H9 (cell line): ENCODE measurements at regions not wholly inside any gene's neighbourhood (a gene's known extent, or its start where the extent isn't known, plus 50 kb on each side); places are given as distances from the start of the nearest gene placed in this dataset.

Experiments
- DNase-seq: peaks from one replicate; pipeline ENCODE4 v3.0.0-alpha.2; 2017
- H2AFZ ChIP-seq: one replicate; pipeline ENCODE4 v1.6.1; 2013; ENCODE audit warnings: mild to moderate bottlenecking, low read length, control low read depth, moderate library complexity
- H2AK5ac ChIP-seq: 2 replicates; pipeline ENCODE4 v1.6.1; 2013; ENCODE audit warnings: low read length, control low read depth, mixed read lengths; ENCODE audit not compliant: insufficient read length
- H2BK120ac ChIP-seq: one replicate; pipeline ENCODE4 v1.6.1; 2013; ENCODE audit warnings: low read depth, mild to moderate bottlenecking, low read length, control low read depth, inconsistent platforms; ENCODE audit not compliant: poor library complexity, severe bottlenecking
- H2BK12ac ChIP-seq: 2 replicates; pipeline ENCODE4 v1.6.1; 2013; ENCODE audit warnings: low read length, control low read depth, mixed read lengths, low read depth; ENCODE audit not compliant: insufficient read length
- H2BK15ac ChIP-seq: 2 replicates; pipeline ENCODE4 v1.6.1; 2013; ENCODE audit warnings: low read depth, low read length, control low read depth
- H2BK20ac ChIP-seq: one replicate; pipeline ENCODE4 v1.6.1; 2013; ENCODE audit warnings: low read depth, mild to moderate bottlenecking, low read length, control low read depth, inconsistent platforms; ENCODE audit not compliant: poor library complexity, severe bottlenecking
- H2BK5ac ChIP-seq: 2 replicates; pipeline ENCODE4 v1.6.1; 2013; ENCODE audit warnings: low read length, control low read depth, mixed read lengths; ENCODE audit not compliant: insufficient read length
- H3K14ac ChIP-seq: 2 replicates; pipeline ENCODE4 v1.6.1; 2013; ENCODE audit warnings: low read length, control low read depth; ENCODE audit not compliant: insufficient read depth
- H3K18ac ChIP-seq: 2 replicates; pipeline ENCODE4 v1.6.1; 2013; ENCODE audit warnings: low read depth, mild to moderate bottlenecking, mixed read lengths, low read length, control low read depth; ENCODE audit not compliant: insufficient read length
- H3K23ac ChIP-seq: 2 replicates; pipeline ENCODE4 v1.6.1; 2013; ENCODE audit warnings: low read length, control low read depth, mixed read lengths, low read depth; ENCODE audit not compliant: insufficient read length
- H3K23me2 ChIP-seq: 2 replicates; pipeline ENCODE4 v1.6.1; 2013; ENCODE audit warnings: low read depth, mild to moderate bottlenecking, mixed read lengths, low read length, control low read depth; ENCODE audit not compliant: insufficient read length, poor library complexity, severe bottlenecking
- H3K27ac ChIP-seq: 2 replicates; pipeline ENCODE4 v1.5.1; 2013; ENCODE audit warnings: low read length, control low read depth, mixed read lengths, low read depth; ENCODE audit not compliant: insufficient read length
- H3K27me3 ChIP-seq: 2 replicates; pipeline ENCODE4 v1.6.1; 2013; ENCODE audit warnings: low read length, control low read depth, inconsistent platforms; ENCODE audit not compliant: insufficient read depth
- H3K4ac ChIP-seq: 2 replicates; pipeline ENCODE4 v1.6.1; 2013; ENCODE audit warnings: low read depth, mild to moderate bottlenecking, control low read depth, inconsistent platforms, low read length, moderate library complexity
- H3K4me1 ChIP-seq: 2 replicates; pipeline ENCODE4 v1.6.1; 2013; ENCODE audit warnings: low read length, control low read depth, inconsistent platforms; ENCODE audit not compliant: insufficient read depth
- H3K4me2 ChIP-seq: 2 replicates; pipeline ENCODE4 v1.6.1; 2013; ENCODE audit warnings: low read length, control low read depth, mixed read lengths; ENCODE audit not compliant: insufficient read length, insufficient read depth
- H3K56ac ChIP-seq: 2 replicates; pipeline ENCODE4 v1.6.1; 2013; ENCODE audit warnings: low read depth, mild to moderate bottlenecking, mixed read lengths, low read length, control low read depth; ENCODE audit not compliant: insufficient read length
- H3K79me1 ChIP-seq: 2 replicates; pipeline ENCODE4 v1.6.1; 2013; ENCODE audit warnings: low read depth, mild to moderate bottlenecking, moderate library complexity, low read length, control low read depth, inconsistent platforms; ENCODE audit not compliant: insufficient read depth, poor library complexity, severe bottlenecking
- H3K79me2 ChIP-seq: 2 replicates; pipeline ENCODE4 v1.6.1; 2013; ENCODE audit warnings: low read length, control low read depth, inconsistent platforms; ENCODE audit not compliant: insufficient read depth
- H3K9ac ChIP-seq: 2 replicates; pipeline ENCODE4 v1.6.1; 2013; ENCODE audit warnings: low read length, control low read depth, mixed read lengths; ENCODE audit not compliant: insufficient read length; ENCODE audit errors: extremely low read depth
- H3K9me3 ChIP-seq: one replicate; pipeline ENCODE4 v1.6.1; 2013; ENCODE audit warnings: low read depth, low read length, inconsistent platforms; ENCODE audit not compliant: control insufficient read depth
- H3T11ph ChIP-seq: one replicate; pipeline ENCODE4 v1.6.1; 2013; ENCODE audit warnings: mild to moderate bottlenecking, low read length, control low read depth, inconsistent platforms
- H4K20me1 ChIP-seq: one replicate; pipeline ENCODE4 v1.6.1; 2013; ENCODE audit not compliant: control insufficient read depth, insufficient read length, insufficient read depth
- H4K5ac ChIP-seq: 2 replicates; pipeline ENCODE4 v1.6.1; 2013; ENCODE audit warnings: low read depth, mild to moderate bottlenecking, mixed read lengths, low read length, control low read depth; ENCODE audit not compliant: insufficient read length
- H4K8ac ChIP-seq: replicated peaks from 2 replicates; pipeline ENCODE4 v1.6.1; 2013; ENCODE audit warnings: low read length, control low read depth, mixed read lengths, low read depth; ENCODE audit not compliant: insufficient read length
- H4K91ac ChIP-seq: 2 replicates; pipeline ENCODE4 v1.6.1; 2013; ENCODE audit warnings: low read depth, mild to moderate bottlenecking, moderate library complexity, mixed read lengths, low read length, control low read depth; ENCODE audit not compliant: insufficient read length
- H3K27ac Mint-ChIP-seq, 3 experiments: 2 replicates in 2 of 3; 3 replicates in 1 of 3; pipeline ENCODE4 v1.8.0; 2020 to 2021; ENCODE audit warnings: mixed read lengths in 3 of 3, mild to moderate bottlenecking in 1 of 3, moderate library complexity in 1 of 3
- H3K27me3 Mint-ChIP-seq: 2 replicates; pipeline ENCODE4 v1.8.0; 2021; ENCODE audit warnings: low read depth, mild to moderate bottlenecking, moderate library complexity, mixed read lengths
- H3K36me3 Mint-ChIP-seq, 3 experiments: 2 replicates in 2 of 3; 3 replicates in 1 of 3; pipeline ENCODE4 v1.8.0; 2020 to 2021; ENCODE audit warnings: low read depth in 3 of 3, mixed read lengths in 3 of 3; ENCODE audit not compliant: insufficient read depth in 1 of 3
- H3K4me1 Mint-ChIP-seq, 2 experiments: 2 replicates each; pipeline ENCODE4 v1.8.0; 2020; ENCODE audit warnings: mixed read lengths in 2 of 2
- H3K4me3 Mint-ChIP-seq, 2 experiments: 2 replicates in 1 of 2; 3 replicates in 1 of 2; pipeline ENCODE4 v1.8.0; 2020 to 2021; ENCODE audit warnings: mild to moderate bottlenecking in 2 of 2, mixed read lengths in 2 of 2, moderate library complexity in 1 of 2
- H3K9me3 Mint-ChIP-seq, 2 experiments: 2 replicates in 1 of 2; 3 replicates in 1 of 2; pipeline ENCODE4 v1.8.0; 2020; ENCODE audit warnings: mild to moderate bottlenecking in 2 of 2, mixed read lengths in 2 of 2, moderate library complexity in 1 of 2
- CTCF ChIP-seq: fragments of 200-600 bp; sonication (generic); conservative IDR thresholded peaks from 3 replicates; pipeline ENCODE4 v1.8.0; 2021; ENCODE audit warnings: antibody characterized with exemption, mild to moderate bottlenecking
- WGBS: extraction: QIAGEN DNeasy Blood & Tissue Kit; methylation state at CpG from one replicate; pipeline ENCODE4 v1.1.7; 2013; ENCODE audit warnings: missing lambda C conversion rate, low lambda C conversion rate, mixed read lengths; ENCODE audit not compliant: insufficient read length; ENCODE audit errors: extremely low coverage; 5-methylcytosine and 5-hydroxymethylcytosine counted together

GRCh38 chr4:83207497-83208101 lies 77.0 kb downstream of the COQ2 start:
- Histone ChIP-seq H2BK12ac (no peak overlapping the region), H3T11ph (no peak overlapping the region), H3K23ac (no peak overlapping the region), H3K79me1 (no peaks in the 10 kb centered on the region), H3K9ac (no peak overlapping the region), H4K5ac (no peak overlapping the region), H3K27ac (no peak overlapping the region), H4K20me1 (no peaks in the 10 kb centered on the region), H3K14ac (no peak overlapping the region), H3K18ac (no peak overlapping the region), H3K9me3 (peaks cover 9% of the 10 kb centered on the region), H3K56ac (no peak overlapping the region), H3K4ac (no peak overlapping the region), H4K8ac (no peak overlapping the region), H2AFZ (no peak overlapping the region), H3K4me2 (no peak overlapping the region), H2BK20ac (no peak overlapping the region), H3K79me2 (no peaks in the 10 kb centered on the region), H4K91ac (no peak overlapping the region), H2BK120ac (no peak overlapping the region), H3K4me1 (peaks cover 7% of the 10 kb centered on the region; the same call in 1 of the 2 replicates), H2AK5ac (no peak overlapping the region), H3K27me3 (no peaks in the 10 kb centered on the region), H2BK15ac (no peak overlapping the region), H2BK5ac (no peak overlapping the region), H3K23me2 (no peaks in the 10 kb centered on the region)
- H3K4me3 Mint-ChIP-seq: no peak overlapping the region
- H3K27ac Mint-ChIP-seq: no peak overlapping the region
- H3K4me1 Mint-ChIP-seq: peaks cover 22 to 24% of the 10 kb centered on the region in 2 experiments
- WGBS: no CpG with 5 or more reads among the region's 6 CpGs
- no peak for TF ChIP-seq CTCF
- DNase-seq: no peak
- peaks cover 16 to 17% of the 10 kb centered on the region in 2 experiments for H3K9me3 Mint-ChIP-seq
- peaks cover 5 to 18% (median 6%) of the 10 kb centered on the region in 3 experiments; a peak in 6 of 7 replicates for H3K36me3 Mint-ChIP-seq
- peaks cover 16% of the 10 kb centered on the region for H3K27me3 Mint-ChIP-seq
